Body of pancreas (tissue), 4 donors: ENCODE measurements at regions not wholly inside any gene's neighbourhood (a gene's known extent, or its start where the extent isn't known, plus 50 kb on each side); places are given as distances from the start of the nearest gene placed in this dataset.

Experiments used
- POLR2A ChIP-seq, 3 donors: fragments of 450-650 bp; IDR thresholded peaks; one replicate each; pipeline ENCODE4 v1.6.1; 2016; ENCODE audit warnings: antibody characterized with exemption in 3 of 3, mild to moderate bottlenecking in 2 of 3
- TF ChIP-seq, protein P1 (sequence below), 7 experiments: fragments of 450-650 bp in 4 of 7; fragments of 200-600 bp in 3 of 7; sonication (generic) in 3 of 7; IDR thresholded peaks; one replicate each; pipeline ENCODE4 v1.5.1; 2016 to 2019; ENCODE audit warnings: antibody characterized with exemption in 7 of 7

- TF ChIP-seq, protein P1, sequence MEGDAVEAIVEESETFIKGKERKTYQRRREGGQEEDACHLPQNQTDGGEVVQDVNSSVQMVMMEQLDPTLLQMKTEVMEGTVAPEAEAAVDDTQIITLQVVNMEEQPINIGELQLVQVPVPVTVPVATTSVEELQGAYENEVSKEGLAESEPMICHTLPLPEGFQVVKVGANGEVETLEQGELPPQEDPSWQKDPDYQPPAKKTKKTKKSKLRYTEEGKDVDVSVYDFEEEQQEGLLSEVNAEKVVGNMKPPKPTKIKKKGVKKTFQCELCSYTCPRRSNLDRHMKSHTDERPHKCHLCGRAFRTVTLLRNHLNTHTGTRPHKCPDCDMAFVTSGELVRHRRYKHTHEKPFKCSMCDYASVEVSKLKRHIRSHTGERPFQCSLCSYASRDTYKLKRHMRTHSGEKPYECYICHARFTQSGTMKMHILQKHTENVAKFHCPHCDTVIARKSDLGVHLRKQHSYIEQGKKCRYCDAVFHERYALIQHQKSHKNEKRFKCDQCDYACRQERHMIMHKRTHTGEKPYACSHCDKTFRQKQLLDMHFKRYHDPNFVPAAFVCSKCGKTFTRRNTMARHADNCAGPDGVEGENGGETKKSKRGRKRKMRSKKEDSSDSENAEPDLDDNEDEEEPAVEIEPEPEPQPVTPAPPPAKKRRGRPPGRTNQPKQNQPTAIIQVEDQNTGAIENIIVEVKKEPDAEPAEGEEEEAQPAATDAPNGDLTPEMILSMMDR (IDR thresholded peaks at IDR 0.05), result no peak
- no peak for TF ChIP-seq POLR2A (IDR thresholded peaks at IDR 0.05)
Measured at GRCh38 chr5:145389047-145389446, 446.1 kb downstream of the PRELID2 start.
